GM18499 (cell line): ENCODE measurements at regions not wholly inside any gene's neighbourhood (a gene's known extent, or its start where the extent isn't known, plus 50 kb on each side); places are given as distances from the start of the nearest gene placed in this dataset.

Experiments
- ATAC-seq: cut with Tn5 transposase; IDR thresholded peaks from one replicate; pipeline ENCODE4 v1.9.1; 2021; ENCODE audit warnings: moderate number of reproducible peaks; ENCODE audit not compliant: insufficient read depth, unreplicated experiment

- ATAC-seq, result no peak
Observed at GRCh38 chr3:71876135-71877105, 91.5 kb upstream of the PROK2 start.

- ATAC-seq, result peak; percentile 71
Observed at GRCh38 chr3:71875461-71875947, 90.6 kb upstream of the PROK2 start.

DNA sequence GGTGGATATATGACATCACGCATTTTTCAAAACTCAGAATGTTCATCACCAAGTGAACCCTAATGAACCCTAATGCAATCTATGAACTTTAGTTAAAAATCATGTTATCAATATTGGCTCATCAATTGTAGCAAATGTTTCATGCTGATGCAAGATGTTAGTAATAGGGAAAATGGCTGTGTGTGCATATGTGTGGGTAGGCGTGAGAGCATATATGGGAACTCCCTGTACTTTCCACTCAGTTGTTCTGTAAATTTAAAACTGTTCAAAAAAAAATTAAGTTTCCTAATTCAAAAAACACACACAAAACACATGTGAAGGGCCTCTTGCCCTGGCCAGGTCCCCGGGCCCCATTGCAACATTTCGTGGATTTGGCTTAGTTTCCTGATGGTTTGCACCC lies 89.7 kb upstream of the PROK2 start:
- ATAC-seq, result no peak

GRCh38 chr3:71873093-71873611 lies 88.2 kb upstream of the PROK2 start:
- no peak for ATAC-seq

DNA sequence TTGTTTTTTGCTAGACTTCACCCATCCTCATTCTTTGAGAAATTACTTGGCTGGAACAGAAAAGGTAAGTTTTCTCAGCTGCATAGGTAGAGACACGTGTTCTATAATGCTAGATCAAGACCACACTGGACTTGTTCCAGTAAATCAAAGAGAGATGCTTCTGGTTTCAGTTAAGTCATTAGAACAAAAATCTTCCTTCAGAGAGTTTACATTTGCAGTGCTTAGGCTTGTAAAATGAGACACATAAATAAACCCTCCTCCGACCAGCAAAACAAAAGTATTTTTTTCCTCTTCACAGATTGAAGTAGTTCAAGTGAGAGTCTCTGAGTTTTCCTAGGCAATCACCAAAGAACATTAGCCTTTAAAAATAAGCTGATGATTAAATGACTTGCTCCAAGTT lies 87.3 kb upstream of the PROK2 start:
- no peak for ATAC-seq

- no peak for ATAC-seq
Observed at GRCh38 chr3:71870966-71871512, 86.1 kb upstream of the PROK2 start.

DNA sequence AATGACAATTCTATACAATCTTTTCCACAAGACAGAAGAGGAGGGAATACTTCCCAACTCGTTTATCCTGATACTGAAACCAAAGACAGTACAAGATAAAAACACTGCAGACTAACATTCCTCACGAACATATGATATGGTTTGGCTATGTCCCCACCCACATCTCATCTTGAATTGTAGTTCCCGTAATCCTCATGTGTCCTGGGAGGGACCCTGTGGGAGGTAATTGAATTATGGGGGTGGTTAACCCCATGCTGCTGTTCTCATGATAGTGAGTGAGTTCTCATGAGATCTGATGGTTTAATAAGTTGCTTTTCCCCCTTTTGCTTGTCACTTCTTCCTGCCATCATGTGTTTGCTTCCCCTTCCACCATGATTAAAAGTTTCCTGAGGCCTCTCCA lies 83.9 kb upstream of the PROK2 start:
- ATAC-seq, result no peak

GRCh38 chr3:71865727-71866126 lies 80.8 kb upstream of the PROK2 start:
- no peak for ATAC-seq

DNA sequence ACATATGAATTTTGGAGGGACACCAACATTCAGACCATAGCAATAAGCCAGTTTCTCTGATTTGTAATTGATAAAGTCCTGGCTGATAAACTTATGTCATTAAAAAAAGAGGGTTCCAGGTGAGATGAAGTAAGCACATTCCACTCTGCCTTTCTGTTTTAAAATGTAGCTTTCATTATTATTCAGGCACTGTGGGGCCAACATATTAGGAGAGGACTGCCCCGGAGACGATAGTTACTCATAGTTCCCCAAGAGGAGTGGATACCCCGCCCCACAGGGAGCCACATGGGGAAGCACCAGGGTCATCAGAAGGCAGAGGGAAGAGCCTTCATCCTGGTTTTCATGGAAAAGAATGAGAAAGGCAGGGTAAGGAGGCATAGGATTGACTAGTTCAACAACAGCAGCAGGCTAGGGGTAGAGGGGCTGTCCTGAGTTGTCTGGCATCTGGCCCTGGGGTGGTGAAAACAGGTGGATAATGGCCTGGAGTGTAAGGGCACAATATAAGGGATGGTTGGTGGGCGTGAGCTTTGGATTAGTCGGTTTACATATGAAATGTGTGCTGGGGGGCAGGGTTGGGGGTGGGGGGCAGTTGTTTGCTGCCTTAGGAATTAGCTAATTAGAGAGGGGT lies 78.7 kb upstream of the PROK2 start:
- no peak for ATAC-seq

GRCh38 chr3:71862371-71863140 lies 77.6 kb upstream of the PROK2 start:
- no peak for ATAC-seq

- ATAC-seq, result no peak
Observed at GRCh38 chr3:71859123-71859519, 74.2 kb upstream of the PROK2 start.

- no peak for ATAC-seq
Observed at GRCh38 chr3:71858503-71859122, 73.7 kb upstream of the PROK2 start.

DNA sequence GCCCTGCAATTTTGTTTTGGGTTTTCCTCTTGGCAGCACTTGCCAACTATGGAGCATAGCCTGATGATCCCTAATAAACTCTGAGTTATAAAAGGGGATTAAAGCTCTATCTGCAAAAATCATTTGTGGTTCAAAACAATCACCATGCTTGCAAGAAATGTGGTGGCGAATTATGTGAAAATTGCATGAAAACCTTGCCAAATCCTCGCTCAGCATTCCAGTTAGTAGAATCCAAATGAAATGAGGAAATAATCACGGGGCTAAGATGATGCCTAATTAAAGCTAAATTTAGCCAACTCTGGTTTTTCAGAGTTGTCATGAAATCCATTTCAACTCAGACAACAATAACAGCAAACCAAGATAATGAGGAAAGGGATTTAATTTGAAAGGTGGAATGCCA lies 73.0 kb upstream of the PROK2 start:
- ATAC-seq, result no peak

DNA sequence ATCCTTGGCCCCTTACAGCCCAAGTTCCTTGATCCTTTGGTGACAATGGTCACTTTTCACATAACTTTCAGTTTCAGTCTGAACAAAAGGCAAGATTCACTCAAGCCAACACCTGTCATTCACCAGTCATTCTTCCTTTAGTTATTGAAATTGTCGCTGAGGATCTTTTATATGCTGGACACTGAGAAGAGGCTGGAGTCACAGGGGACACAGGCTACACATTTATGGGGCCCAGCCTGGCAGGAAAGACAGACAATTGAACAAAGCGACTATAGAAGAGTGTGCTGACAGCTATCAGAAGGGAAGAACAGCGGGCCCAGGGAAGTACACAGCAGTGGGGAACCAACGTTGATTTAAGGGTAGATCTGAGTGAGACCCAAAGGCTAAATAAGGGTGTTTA lies 69.8 kb upstream of the PROK2 start:
- no peak for ATAC-seq

DNA sequence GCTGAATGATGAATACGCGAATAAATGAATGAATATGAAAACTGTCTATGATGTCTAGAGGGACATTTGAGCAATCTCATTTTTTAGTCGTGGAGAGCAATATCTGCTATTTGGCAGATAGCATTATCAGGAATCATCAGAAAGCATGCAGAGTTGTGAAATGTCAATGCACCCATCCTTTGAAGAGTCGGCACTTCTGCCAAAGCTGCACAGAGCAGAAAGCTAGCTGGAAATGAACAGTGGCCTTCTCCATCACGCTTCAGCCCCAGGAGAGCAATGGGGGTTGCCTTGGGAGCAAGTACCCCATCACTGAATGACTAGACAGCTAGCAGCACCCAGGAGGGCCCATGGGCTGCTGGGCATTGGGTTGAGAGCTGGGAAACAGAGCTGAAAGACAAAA lies 69.1 kb upstream of the PROK2 start:
- no peak for ATAC-seq

DNA sequence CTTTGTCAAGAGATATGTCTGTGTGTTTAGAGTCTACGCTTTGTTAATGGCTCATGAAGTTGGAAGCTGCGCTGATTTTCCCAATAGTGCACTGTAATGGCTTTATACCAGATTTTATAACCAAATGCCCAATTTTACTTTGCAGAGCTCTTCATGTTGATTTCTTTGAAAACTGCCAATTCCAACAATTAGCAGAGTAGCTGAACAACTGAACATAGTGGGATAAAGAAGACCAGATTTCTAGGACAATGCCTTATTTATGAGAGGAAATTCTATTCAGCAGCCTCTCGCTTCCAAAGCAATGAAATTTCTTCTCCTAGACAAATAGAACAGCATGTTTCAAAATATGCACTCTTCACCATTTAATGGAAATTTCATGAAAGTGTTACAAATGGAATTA lies 66.9 kb upstream of the PROK2 start:
- ATAC-seq, result no peak

DNA sequence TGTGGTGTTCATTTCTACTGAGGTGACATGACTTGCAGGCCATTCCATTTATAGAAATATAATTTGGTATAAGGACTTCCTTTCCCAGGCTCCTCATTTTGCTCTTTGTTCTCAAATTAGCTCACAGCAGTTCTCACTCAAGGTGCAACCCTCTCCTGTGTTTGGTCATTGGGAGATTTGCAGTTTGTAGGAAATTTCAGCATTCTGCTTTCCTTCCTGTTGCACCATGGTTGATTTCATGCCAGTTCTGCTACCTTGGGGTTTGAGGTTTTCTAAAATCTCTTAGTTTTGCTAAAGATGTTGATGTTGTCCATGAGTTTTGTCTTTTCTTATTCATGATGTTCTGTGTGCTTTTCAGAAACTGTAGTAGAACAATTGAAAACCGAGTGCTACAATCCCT lies 65.7 kb upstream of the PROK2 start:
- ATAC-seq, result no peak

- no peak for ATAC-seq
Observed at GRCh38 chr3:71849681-71850080, 64.7 kb upstream of the PROK2 start.

GRCh38 chr3:71847794-71848193 lies 62.8 kb upstream of the PROK2 start:
- ATAC-seq, result no peak

GRCh38 chr3:71846185-71846584 lies 61.2 kb upstream of the PROK2 start:
- ATAC-seq, result no peak
